Gastroesophageal sphincter (tissue), 4 donors: ENCODE measurements at regions not wholly inside any gene's neighbourhood (a gene's known extent, or its start where the extent isn't known, plus 50 kb on each side); places are given as distances from the start of the nearest gene placed in this dataset.

Experiments used
- ATAC-seq: fragments of 150-250 bp; one replicate; pipeline ENCODE4 v1.9.1; 2016; ENCODE audit warnings: mild to moderate bottlenecking, moderate library complexity
- H3K27ac ChIP-seq, 4 donors: fragments of 200-600 bp; sonication (generic) in 3 of 4; 1 replicate in 3 of 4; 2 replicates in 1 of 4; pipeline ENCODE4 v1.5.1; 2016 to 2019
- H3K27me3 ChIP-seq: fragments of 200-600 bp; sonication (generic); one replicate; pipeline ENCODE4 v1.5.1; 2019
- H3K36me3 ChIP-seq, 2 donors: fragments of 200-600 bp; sonication (generic); one replicate each; pipeline ENCODE4 v1.5.1; 2019; ENCODE audit warnings: control low read depth in 1 of 2
- H3K4me1 ChIP-seq, 3 donors: fragments of 200-600 bp; sonication (generic); 1 replicate in 2 of 3; 2 replicates in 1 of 3; pipeline ENCODE4 v1.5.1; 2016 to 2019; ENCODE audit warnings: control low read depth in 2 of 3
- H3K4me3 ChIP-seq, 2 donors: fragments of 200-600 bp; sonication (generic); one replicate each; pipeline ENCODE4 v1.5.1; 2019; ENCODE audit warnings: mild to moderate bottlenecking in 1 of 2, moderate library complexity in 1 of 2
- H3K9me3 ChIP-seq, 3 donors: fragments of 200-600 bp; sonication (generic); one replicate each; pipeline ENCODE4 v1.5.1; 2017 to 2019; ENCODE audit warnings: control low read depth in 2 of 3
- EP300 ChIP-seq: sonication (generic); formaldehyde crosslinking; IDR thresholded peaks from one replicate; pipeline ENCODE4 v1.6.1; 2017; ENCODE audit warnings: antibody characterized with exemption, mild to moderate bottlenecking
- POLR2A ChIP-seq, 2 donors: fragments of 450-650 bp; IDR thresholded peaks; one replicate each; pipeline ENCODE4 v1.6.1; 2017; ENCODE audit warnings: antibody characterized with exemption in 2 of 2, mild to moderate bottlenecking in 2 of 2, moderate library complexity in 1 of 2
- POLR2AphosphoS5 ChIP-seq: sonication (generic); formaldehyde crosslinking; IDR thresholded peaks from one replicate; pipeline ENCODE4 v1.6.1; 2017; ENCODE audit warnings: antibody characterized with exemption
- WGBS, 2 donors: methylation state at CpG; one replicate each; pipeline ENCODE4 v1.1.5; 2018; ENCODE audit warnings: low coverage in 1 of 2; 5-methylcytosine and 5-hydroxymethylcytosine counted together
- TF ChIP-seq, protein P1 (sequence below), 4 experiments: fragments of 200-600 bp in 2 of 4; fragments of 450-650 bp in 2 of 4; sonication (generic) in 1 of 4; IDR thresholded peaks; one replicate each; pipeline ENCODE4 v1.5.1; 2017 to 2019; ENCODE audit warnings: antibody characterized with exemption in 4 of 4, mild to moderate bottlenecking in 2 of 4, moderate library complexity in 2 of 4

DNA sequence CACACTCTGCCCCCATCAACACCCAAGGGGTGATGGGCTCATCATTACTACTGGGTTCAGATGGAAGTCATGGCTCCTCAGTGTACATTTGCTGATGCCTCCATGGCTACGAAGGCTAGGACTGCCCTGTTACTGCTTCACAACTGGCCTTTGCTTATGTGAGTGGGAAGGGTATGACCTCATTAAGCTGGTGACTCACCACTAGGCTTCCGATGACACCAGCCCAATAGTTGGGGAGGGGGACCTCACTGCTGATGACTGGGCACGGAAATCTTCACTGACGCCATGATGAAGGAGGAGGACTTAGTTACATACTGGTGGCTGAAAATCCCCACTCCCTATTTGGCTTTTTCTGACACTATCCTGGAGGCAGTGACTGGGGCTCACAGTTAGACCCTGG, 263.2 kb downstream of the CMPK2 start:
- no peak for TF ChIP-seq EP300
- TF ChIP-seq POLR2A (IDR thresholded peaks at IDR 0.05), result no peak
- no peak for TF ChIP-seq POLR2AphosphoS5
- TF ChIP-seq, protein P1, sequence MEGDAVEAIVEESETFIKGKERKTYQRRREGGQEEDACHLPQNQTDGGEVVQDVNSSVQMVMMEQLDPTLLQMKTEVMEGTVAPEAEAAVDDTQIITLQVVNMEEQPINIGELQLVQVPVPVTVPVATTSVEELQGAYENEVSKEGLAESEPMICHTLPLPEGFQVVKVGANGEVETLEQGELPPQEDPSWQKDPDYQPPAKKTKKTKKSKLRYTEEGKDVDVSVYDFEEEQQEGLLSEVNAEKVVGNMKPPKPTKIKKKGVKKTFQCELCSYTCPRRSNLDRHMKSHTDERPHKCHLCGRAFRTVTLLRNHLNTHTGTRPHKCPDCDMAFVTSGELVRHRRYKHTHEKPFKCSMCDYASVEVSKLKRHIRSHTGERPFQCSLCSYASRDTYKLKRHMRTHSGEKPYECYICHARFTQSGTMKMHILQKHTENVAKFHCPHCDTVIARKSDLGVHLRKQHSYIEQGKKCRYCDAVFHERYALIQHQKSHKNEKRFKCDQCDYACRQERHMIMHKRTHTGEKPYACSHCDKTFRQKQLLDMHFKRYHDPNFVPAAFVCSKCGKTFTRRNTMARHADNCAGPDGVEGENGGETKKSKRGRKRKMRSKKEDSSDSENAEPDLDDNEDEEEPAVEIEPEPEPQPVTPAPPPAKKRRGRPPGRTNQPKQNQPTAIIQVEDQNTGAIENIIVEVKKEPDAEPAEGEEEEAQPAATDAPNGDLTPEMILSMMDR (IDR thresholded peaks at IDR 0.05), result no peak
- no peaks in the 10 kb centered on the region for H3K27me3 ChIP-seq
- H3K4me1 ChIP-seq, result no peaks in the 10 kb centered on the region
- H3K4me3 ChIP-seq, result no peak overlapping the region
- H3K27ac ChIP-seq, result no peak overlapping the region
- ATAC-seq, result no peak
- H3K9me3 ChIP-seq, result no peaks in the 10 kb centered on the region
- 80 to 100% methylated on average over 1 to 2 of the region's 4 CpGs for WGBS, 2 donors
- no peaks in the 10 kb centered on the region for H3K36me3 ChIP-seq

DNA sequence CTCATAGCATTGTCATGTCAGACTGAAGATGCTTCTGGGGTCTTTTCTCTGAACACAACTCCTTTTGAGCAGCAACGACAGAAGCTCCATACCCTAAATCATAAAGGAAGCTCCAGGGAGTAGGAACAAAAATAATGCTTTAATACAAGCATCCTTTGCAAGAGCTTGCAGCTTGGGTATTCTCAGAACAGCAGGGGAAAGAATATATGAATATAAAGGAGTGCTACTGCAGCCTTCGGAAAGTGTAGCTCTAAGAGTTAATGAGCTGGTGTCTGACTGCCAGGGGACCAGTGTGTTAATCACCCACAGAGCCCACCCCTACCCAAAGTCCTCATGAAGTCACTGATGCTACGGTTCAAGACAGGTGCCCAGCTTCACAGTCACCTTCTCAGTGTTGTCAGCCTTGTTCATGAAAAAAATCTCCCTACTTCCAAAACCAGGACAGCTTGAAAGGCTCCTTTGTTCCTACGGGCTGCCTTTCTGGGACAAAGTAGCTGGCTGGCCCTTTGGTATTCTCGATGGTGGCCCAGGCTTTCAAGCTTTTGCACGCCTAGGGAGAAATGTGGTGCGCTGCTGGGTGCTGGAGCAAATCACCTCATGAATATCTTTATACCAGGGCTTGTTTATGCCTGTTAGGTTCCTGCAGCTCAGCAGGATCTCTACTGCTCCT, 259.7 kb downstream of the CMPK2 start:
- WGBS, 2 donors, result 33 to 77% methylated on average over 4 to 6 of the region's 7 CpGs
- ATAC-seq, result no peak

DNA sequence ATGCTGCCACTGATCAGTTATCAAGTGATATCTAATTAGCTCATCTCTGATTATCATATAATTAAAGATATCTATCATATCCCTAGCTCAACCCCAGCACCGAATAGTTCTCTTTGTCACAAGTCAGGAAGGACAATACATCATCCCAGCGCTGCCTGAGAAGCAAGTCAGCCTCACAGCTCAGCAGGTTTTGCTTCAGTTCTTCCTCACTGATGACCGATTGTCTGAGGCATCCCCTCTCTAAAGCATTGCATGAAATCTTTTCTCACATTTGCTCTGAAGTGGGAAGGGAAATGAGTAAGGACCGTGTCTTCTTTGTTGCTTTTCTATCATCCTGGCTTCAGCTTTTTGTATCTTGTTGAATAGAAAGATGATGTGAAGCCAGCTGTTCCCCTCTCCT, 247.9 kb downstream of the CMPK2 start:
- no peak overlapping the region for H3K4me3 ChIP-seq
- WGBS, 2 donors, result 63% methylated on average over 4 of the region's 4 CpGs; no CpG with 5 or more reads in 1 of the 2 donors

More for the DNA sequence above, 259.7 kb downstream of the CMPK2 start:
- peaks cover 0 to 3% (median 0%) of the 10 kb centered on the region in 3 donors for H3K9me3 ChIP-seq
- TF ChIP-seq POLR2AphosphoS5, result no peak
- no peak for TF ChIP-seq POLR2A (IDR thresholded peaks at IDR 0.05)
- TF ChIP-seq, protein P1 (IDR thresholded peaks at IDR 0.05), result no peak
- no peak for TF ChIP-seq EP300
- H3K4me3 ChIP-seq, result no peak overlapping the region
- no peaks in the 10 kb centered on the region for H3K27me3 ChIP-seq
- H3K27ac ChIP-seq, result no peak overlapping the region
- H3K4me1 ChIP-seq, result no peaks in the 10 kb centered on the region
- no peaks in the 10 kb centered on the region for H3K36me3 ChIP-seq

DNA sequence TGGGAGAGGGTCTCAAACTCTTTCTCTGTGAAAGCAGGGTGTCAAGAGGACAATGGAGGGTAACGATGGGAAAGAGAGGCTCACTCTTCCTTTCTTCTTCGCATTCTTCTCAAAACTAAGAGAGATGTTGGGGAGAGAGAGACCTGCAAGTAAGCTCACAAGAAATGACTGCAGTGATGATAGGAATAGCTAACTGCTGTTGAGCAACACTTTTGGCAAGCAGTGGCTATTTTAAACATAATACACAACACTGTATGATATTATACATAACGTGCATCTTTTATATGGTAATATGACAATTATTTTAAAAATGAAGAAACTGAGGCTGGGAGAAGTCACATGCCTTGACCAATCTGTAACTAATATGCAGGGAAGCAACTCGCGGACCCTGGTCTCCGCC, 247.5 kb downstream of the CMPK2 start:
- 87 to 91% methylated on average over 6 of the region's 6 CpGs for WGBS, 2 donors

More for the DNA sequence above, 247.9 kb downstream of the CMPK2 start:
- H3K27me3 ChIP-seq, result no peaks in the 10 kb centered on the region
- H3K27ac ChIP-seq, result no peak overlapping the region
- H3K36me3 ChIP-seq, result no peaks in the 10 kb centered on the region
- no peak for TF ChIP-seq POLR2AphosphoS5
- TF ChIP-seq, protein P1 (IDR thresholded peaks at IDR 0.05), result no peak
- TF ChIP-seq POLR2A (IDR thresholded peaks at IDR 0.05), result no peak
- no peak for TF ChIP-seq EP300
- peaks cover 0 to 14% (median 0%) of the 10 kb centered on the region in 3 donors for H3K9me3 ChIP-seq
- ATAC-seq, result no peak
- H3K4me1 ChIP-seq, result no peaks in the 10 kb centered on the region

More for the DNA sequence above, 247.5 kb downstream of the CMPK2 start:
- H3K36me3 ChIP-seq, result no peaks in the 10 kb centered on the region
- ATAC-seq, result no peak
- no peaks in the 10 kb centered on the region for H3K27me3 ChIP-seq
- TF ChIP-seq, protein P1 (IDR thresholded peaks at IDR 0.05), result no peak
- TF ChIP-seq EP300 (no peak), POLR2A (IDR thresholded peaks at IDR 0.05) (no peak), POLR2AphosphoS5 (no peak)
- H3K27ac ChIP-seq, result no peak overlapping the region
- no peak overlapping the region for H3K4me3 ChIP-seq
- no peaks in the 10 kb centered on the region for H3K4me1 ChIP-seq
- H3K9me3 ChIP-seq, result peaks cover 0 to 10% (median 0%) of the 10 kb centered on the region in 3 donors
